Sigmoid colon (tissue), 6 donors: ENCODE measurements at regions not wholly inside any gene's neighbourhood (a gene's known extent, or its start where the extent isn't known, plus 50 kb on each side); places are given as distances from the start of the nearest gene placed in this dataset.

Experiments
- DNase-seq: peaks from one replicate; pipeline ENCODE4 v3.0.0-alpha.2; 2019
- H3K27ac ChIP-seq, 4 donors: fragments of 200-600 bp; sonication (generic); one replicate each; pipeline ENCODE4 v1.5.1; 2016 to 2019; ENCODE audit warnings: mild to moderate bottlenecking in 1 of 4
- H3K27me3 ChIP-seq, 3 donors: fragments of 200-600 bp; sonication (generic); one replicate each; pipeline ENCODE4 v1.5.1; 2019; ENCODE audit warnings: mild to moderate bottlenecking in 1 of 3
- H3K36me3 ChIP-seq, 4 donors: fragments of 200-600 bp; sonication (generic); one replicate each; pipeline ENCODE4 v1.5.1; 2016 to 2019
- H3K4me1 ChIP-seq, 4 donors: fragments of 200-600 bp; sonication (generic); one replicate each; pipeline ENCODE4 v1.5.1; 2017 to 2019
- H3K4me3 ChIP-seq, 4 donors: fragments of 200-600 bp; sonication (generic); one replicate each; pipeline ENCODE4 v1.5.1; 2017 to 2019; ENCODE audit warnings: mild to moderate bottlenecking in 2 of 4, moderate library complexity in 1 of 4
- H3K9me3 ChIP-seq, 4 donors: fragments of 200-600 bp in 3 of 4; sonication (generic) in 3 of 4; one replicate each; pipeline versions ENCODE4 v1.5.1 to v1.6.1; 2013 to 2019
- CTCF ChIP-seq, 4 experiments: fragments of 450-650 bp in 3 of 4; fragments of 200-600 bp in 1 of 4; IDR thresholded peaks; one replicate each; pipeline ENCODE4 v1.5.1; 2016 to 2019; ENCODE audit warnings: antibody characterized with exemption in 4 of 4, mild to moderate bottlenecking in 3 of 4, moderate library complexity in 2 of 4
- EP300 ChIP-seq, 4 donors: sonication (generic); formaldehyde crosslinking; IDR thresholded peaks; one replicate each; pipeline ENCODE4 v1.6.1; 2017; ENCODE audit warnings: antibody characterized with exemption in 4 of 4
- POLR2A ChIP-seq, 2 donors: fragments of 450-650 bp; IDR thresholded peaks; one replicate each; pipeline ENCODE4 v1.6.1; 2016; ENCODE audit warnings: antibody characterized with exemption in 2 of 2, mild to moderate bottlenecking in 2 of 2, moderate library complexity in 2 of 2
- POLR2AphosphoS5 ChIP-seq, 4 donors: sonication (generic); formaldehyde crosslinking; IDR thresholded peaks; one replicate each; pipeline ENCODE4 v1.6.1; 2017; ENCODE audit warnings: antibody characterized with exemption in 4 of 4
- WGBS, 2 donors: extraction: QIAGEN DNeasy Blood & Tissue Kit; methylation state at CpG; one replicate each; pipeline ENCODE4 v1.1.7; 2013; 5-methylcytosine and 5-hydroxymethylcytosine counted together
- intact Hi-C: fragments of 100-400 bp; cut with DNase I; formaldehyde crosslinking; loops from one replicate; pipeline ENCODE4 v1.15.1; 2023
- donor health status: healthy with polysubstance abuse.
- donor health status: healthy.

- peaks cover 0 to 49% (median 18%) of the 10 kb centered on the region in 4 donors for H3K4me1 ChIP-seq
- no peak overlapping the region for H3K4me3 ChIP-seq
- H3K36me3 ChIP-seq = no peaks in the 10 kb centered on the region
- TF ChIP-seq CTCF (IDR thresholded peaks at IDR 0.05) = no peak
- no peak for TF ChIP-seq POLR2AphosphoS5 (IDR thresholded peaks at IDR 0.05)
- no peak for TF ChIP-seq POLR2A (IDR thresholded peaks at IDR 0.05)
- TF ChIP-seq EP300 (IDR thresholded peaks at IDR 0.05) = no peak
- H3K9me3 ChIP-seq = no peaks in the 10 kb centered on the region
- H3K27me3 ChIP-seq = no peaks in the 10 kb centered on the region
- 78 to 81% methylated on average over 1 of the region's 1 CpG for WGBS, 2 donors
- intact Hi-C loops = no loop called here
- no peak for DNase-seq
- H3K27ac ChIP-seq = peak overlapping the region in 1 of 4 donors; percentile 22
These were observed 110.2 kb upstream of the CCN2 start for GRCh38 chr6:132061381-132061780.

DNA sequence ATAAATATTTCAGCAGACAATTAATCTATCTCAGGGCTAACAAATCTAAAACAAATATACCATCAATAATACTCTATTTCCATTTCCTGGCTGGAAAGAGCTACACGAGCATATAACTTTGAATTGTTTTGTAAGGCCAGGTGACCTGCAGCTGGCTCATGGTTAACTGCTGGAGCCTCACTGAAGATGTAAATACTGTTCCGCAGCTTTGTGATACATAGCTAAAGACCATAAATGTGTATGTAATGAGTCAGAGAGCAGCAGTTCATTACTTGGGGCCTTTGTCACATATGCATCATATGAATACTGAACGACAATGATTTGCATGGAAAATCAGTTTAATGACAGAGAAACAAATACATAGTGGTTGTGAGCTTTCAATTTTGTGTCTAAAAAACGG, 109.4 kb upstream of the CCN2 start:
- Histone ChIP-seq H3K4me3 (no peak overlapping the region), H3K36me3 (no peaks in the 10 kb centered on the region), H3K27me3 (no peaks in the 10 kb centered on the region), H3K27ac (peak overlapping the region in 1 of 4 donors; percentile 22), H3K9me3 (no peaks in the 10 kb centered on the region), H3K4me1 (peaks cover 0 to 49% (median 18%) of the 10 kb centered on the region in 4 donors)
- intact Hi-C loops = no loop called here
- 12 to 56% methylated on average over 4 of the region's 4 CpGs for WGBS, 2 donors
- no peak for DNase-seq
- TF ChIP-seq EP300 (IDR thresholded peaks at IDR 0.05) = no peak
- TF ChIP-seq POLR2AphosphoS5 (IDR thresholded peaks at IDR 0.05) = no peak
- TF ChIP-seq POLR2A (IDR thresholded peaks at IDR 0.05) = no peak
- no peak for TF ChIP-seq CTCF (IDR thresholded peaks at IDR 0.05)

DNA sequence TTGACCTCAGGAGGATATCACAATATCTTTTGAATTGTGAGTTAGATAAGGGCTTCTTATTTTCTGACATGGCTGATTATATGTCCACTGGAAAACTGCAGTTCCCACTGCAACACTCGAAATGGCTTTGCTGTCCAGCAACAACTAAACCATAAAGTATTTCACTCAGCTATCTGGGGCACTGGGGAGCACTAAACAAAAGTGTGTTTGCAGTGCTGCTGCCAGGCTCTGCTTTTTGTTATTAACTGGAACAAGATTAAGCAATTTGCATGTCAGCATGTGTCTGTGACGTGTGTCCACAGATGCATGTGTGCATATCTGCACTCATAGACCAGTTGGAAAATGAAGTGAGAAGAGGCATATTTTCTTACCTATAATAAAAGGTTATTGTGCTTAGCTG, 107.8 kb upstream of the CCN2 start:
- no peaks in the 10 kb centered on the region for H3K36me3 ChIP-seq
- intact Hi-C loops = no loop called here
- TF ChIP-seq POLR2AphosphoS5 (IDR thresholded peaks at IDR 0.05) (peak in 1 of 4 donors; percentile 23), POLR2A (IDR thresholded peaks at IDR 0.05) (no peak)
- no peaks in the 10 kb centered on the region for H3K27me3 ChIP-seq
- H3K27ac ChIP-seq = no peak overlapping the region
- no peak overlapping the region for H3K4me3 ChIP-seq
- peaks cover 0 to 46% (median 17%) of the 10 kb centered on the region in 4 donors for H3K4me1 ChIP-seq
- no peak for DNase-seq
- 35 to 76% methylated on average over 2 of the region's 2 CpGs for WGBS, 2 donors
- H3K9me3 ChIP-seq = no peaks in the 10 kb centered on the region

DNA sequence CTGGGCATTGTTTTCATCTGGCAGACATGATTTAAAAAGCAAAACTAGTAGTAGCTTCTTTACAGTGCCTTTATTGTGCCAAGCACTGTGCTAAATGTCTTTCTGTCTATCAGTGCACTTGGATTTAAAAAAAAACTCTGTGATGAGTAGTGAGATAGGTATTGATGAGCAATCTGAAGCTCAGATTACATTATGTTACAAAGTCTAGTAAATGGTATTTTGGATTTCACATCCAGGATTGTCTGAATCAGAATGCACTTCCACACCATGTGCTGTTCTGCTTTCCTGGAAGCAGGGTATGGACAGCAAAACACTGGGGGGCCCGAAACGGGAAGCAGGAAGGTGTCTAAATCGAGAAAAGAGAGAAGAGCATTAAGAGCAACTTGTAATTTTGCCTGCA, 103.4 kb upstream of the CCN2 start:
- peaks cover 0 to 15% (median 0%) of the 10 kb centered on the region in 4 donors for H3K4me1 ChIP-seq
- 86 to 89% methylated on average over 3 of the region's 3 CpGs for WGBS, 2 donors
- H3K4me3 ChIP-seq = no peak overlapping the region
- H3K9me3 ChIP-seq = no peaks in the 10 kb centered on the region
- intact Hi-C loops = no loop called here
- no peaks in the 10 kb centered on the region for H3K36me3 ChIP-seq
- no peak for DNase-seq
- no peaks in the 10 kb centered on the region for H3K27me3 ChIP-seq
- no peak overlapping the region for H3K27ac ChIP-seq
- TF ChIP-seq CTCF (IDR thresholded peaks at IDR 0.05) (no peak), POLR2A (IDR thresholded peaks at IDR 0.05) (no peak), EP300 (IDR thresholded peaks at IDR 0.05) (no peak), POLR2AphosphoS5 (IDR thresholded peaks at IDR 0.05) (no peak)

- Histone ChIP-seq H3K36me3 (no peaks in the 10 kb centered on the region), H3K27me3 (no peaks in the 10 kb centered on the region), H3K4me3 (no peak overlapping the region), H3K9me3 (no peaks in the 10 kb centered on the region), H3K4me1 (peaks cover 0 to 8% (median 0%) of the 10 kb centered on the region in 4 donors), H3K27ac (no peak overlapping the region)
- intact Hi-C loops = no loop called here
- WGBS, 2 donors = 77 to 83% methylated on average over 2 of the region's 2 CpGs
- no peak for DNase-seq
- TF ChIP-seq POLR2A (IDR thresholded peaks at IDR 0.05) (no peak), POLR2AphosphoS5 (IDR thresholded peaks at IDR 0.05) (no peak), CTCF (IDR thresholded peaks at IDR 0.05) (no peak), EP300 (IDR thresholded peaks at IDR 0.05) (no peak)
These were observed 102.3 kb upstream of the CCN2 start for GRCh38 chr6:132053511-132053910.
